ENCODE measurements at regions not wholly inside any gene's neighbourhood (a gene's known extent, or its start where the extent isn't known, plus 50 kb on each side); places are given as distances from the start of the nearest gene placed in this dataset.
A peak's percentile ranks its signal among the peaks of the same experiment; 100 is the strongest.
"Not testable (repeated sequence)": the region's sequence is repeated elsewhere in the genome, so short reads cannot be mapped to it uniquely, and the experiment has no call there.

DNA sequence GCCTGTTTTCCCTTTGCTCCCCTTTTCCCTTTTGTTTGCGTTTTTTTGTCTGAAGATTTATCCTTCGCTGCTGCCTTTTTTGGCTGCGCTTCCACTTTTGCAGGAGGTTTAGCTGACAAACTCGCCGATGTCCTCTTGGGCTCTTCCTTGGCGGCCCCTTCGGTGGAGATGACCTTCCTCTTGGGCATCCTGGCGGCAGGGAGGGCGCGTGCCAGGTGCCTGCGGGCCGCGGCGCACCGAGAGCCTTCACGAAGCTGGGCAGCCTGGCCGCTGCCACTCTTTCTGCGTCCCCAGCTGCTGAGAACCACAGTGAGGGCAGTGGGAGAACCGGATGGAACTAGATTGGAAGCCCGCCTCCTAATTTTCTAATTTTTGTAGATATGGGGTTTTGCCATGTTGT lies 197.1 kb upstream of the C2CD4B start:
- H3K4me3 ChIP-seq (ENCODE audit: low read depth, low read length), result no peak overlapping the region
- no peaks in the 10 kb centered on the region for H3K36me3 ChIP-seq (ENCODE audit: control insufficient read depth, insufficient read depth, low read length)
- ChIA-PET CTCF (interaction anchor here (1.3 kb wide), 1 partner anchor 23 kb away, joined by 5 read pairs; no protein-coding TSS in a partner anchor), POLR2A (no interaction called here)
- TF ChIP-seq, protein P1, sequence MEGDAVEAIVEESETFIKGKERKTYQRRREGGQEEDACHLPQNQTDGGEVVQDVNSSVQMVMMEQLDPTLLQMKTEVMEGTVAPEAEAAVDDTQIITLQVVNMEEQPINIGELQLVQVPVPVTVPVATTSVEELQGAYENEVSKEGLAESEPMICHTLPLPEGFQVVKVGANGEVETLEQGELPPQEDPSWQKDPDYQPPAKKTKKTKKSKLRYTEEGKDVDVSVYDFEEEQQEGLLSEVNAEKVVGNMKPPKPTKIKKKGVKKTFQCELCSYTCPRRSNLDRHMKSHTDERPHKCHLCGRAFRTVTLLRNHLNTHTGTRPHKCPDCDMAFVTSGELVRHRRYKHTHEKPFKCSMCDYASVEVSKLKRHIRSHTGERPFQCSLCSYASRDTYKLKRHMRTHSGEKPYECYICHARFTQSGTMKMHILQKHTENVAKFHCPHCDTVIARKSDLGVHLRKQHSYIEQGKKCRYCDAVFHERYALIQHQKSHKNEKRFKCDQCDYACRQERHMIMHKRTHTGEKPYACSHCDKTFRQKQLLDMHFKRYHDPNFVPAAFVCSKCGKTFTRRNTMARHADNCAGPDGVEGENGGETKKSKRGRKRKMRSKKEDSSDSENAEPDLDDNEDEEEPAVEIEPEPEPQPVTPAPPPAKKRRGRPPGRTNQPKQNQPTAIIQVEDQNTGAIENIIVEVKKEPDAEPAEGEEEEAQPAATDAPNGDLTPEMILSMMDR (IDR thresholded peaks at IDR 0.05; ENCODE audit: insufficient read depth, low read depth, low read length), result no peak
- H3K27me3 ChIP-seq (ENCODE audit: control insufficient read depth, insufficient read depth, low read length), result peaks cover 1% of the 10 kb centered on the region; the same call in 1 of the 2 replicates
- DNase-seq (ENCODE audit: low read depth), result no peak

DNA sequence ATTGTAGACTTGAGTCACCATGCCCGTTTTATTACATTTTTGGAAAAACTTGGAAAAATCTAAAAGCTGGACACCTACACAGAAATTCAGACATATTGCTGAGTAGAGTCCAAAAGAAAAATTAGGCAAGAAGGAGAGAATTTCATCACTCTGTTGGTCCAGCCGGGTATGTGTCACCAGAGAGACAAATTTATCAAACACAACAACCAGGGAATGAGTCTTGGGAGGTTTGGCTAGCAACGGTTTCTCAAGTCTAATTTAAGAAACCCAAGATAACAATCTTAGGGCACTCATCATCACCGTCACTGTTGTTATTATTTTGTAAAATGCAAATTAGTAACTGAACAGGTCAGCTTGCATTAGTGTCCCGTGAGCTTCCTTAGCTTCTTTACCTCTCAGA lies 197.5 kb upstream of the C2CD4B start:
- Histone ChIP-seq H3K36me3 (ENCODE audit: control insufficient read depth, insufficient read depth, low read length) (no peaks in the 10 kb centered on the region), H3K27me3 (ENCODE audit: control insufficient read depth, insufficient read depth, low read length) (peaks cover 1% of the 10 kb centered on the region; the same call in 1 of the 2 replicates), H3K4me3 (ENCODE audit: low read depth, low read length) (no peak overlapping the region)
- ChIA-PET CTCF (interaction anchor here (1.3 kb wide), 1 partner anchor 23 kb away, joined by 5 read pairs; no protein-coding TSS in a partner anchor), POLR2A (no interaction called here)
- DNase-seq (ENCODE audit: low read depth), result peak; percentile 39
- TF ChIP-seq, protein P1 (IDR thresholded peaks at IDR 0.05; ENCODE audit: insufficient read depth, low read depth, low read length), result no peak

DNA sequence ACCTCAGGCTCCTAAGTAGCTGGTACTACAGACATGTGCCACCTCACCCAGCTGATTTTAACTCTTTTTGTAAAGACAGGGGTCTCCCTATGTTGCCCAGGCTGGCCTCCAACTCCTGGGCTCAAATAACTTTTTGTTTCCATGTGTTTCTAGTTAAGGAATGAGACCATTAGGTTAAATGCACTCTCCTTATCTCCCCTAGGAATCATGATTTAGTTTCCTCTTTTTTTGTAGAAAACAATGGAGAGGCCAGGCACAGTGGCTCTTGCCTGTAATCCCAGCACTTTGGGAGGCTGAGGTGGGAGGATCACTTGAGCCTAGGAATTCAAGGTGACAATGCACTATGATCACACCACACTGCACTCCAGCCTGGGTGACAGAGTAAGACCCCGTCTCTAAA lies 198.8 kb upstream of the C2CD4B start:
- ChIA-PET CTCF (no interaction called here), POLR2A (no interaction called here)
- TF ChIP-seq, protein P1 (IDR thresholded peaks at IDR 0.05; ENCODE audit: insufficient read depth, low read depth, low read length), result no peak
- Histone ChIP-seq H3K4me3 (ENCODE audit: low read depth, low read length) (no peak overlapping the region), H3K27me3 (ENCODE audit: control insufficient read depth, insufficient read depth, low read length) (peaks cover 1% of the 10 kb centered on the region; the same call in 1 of the 2 replicates), H3K36me3 (ENCODE audit: control insufficient read depth, insufficient read depth, low read length) (no peaks in the 10 kb centered on the region)
- no peak for DNase-seq (ENCODE audit: low read depth)

DNA sequence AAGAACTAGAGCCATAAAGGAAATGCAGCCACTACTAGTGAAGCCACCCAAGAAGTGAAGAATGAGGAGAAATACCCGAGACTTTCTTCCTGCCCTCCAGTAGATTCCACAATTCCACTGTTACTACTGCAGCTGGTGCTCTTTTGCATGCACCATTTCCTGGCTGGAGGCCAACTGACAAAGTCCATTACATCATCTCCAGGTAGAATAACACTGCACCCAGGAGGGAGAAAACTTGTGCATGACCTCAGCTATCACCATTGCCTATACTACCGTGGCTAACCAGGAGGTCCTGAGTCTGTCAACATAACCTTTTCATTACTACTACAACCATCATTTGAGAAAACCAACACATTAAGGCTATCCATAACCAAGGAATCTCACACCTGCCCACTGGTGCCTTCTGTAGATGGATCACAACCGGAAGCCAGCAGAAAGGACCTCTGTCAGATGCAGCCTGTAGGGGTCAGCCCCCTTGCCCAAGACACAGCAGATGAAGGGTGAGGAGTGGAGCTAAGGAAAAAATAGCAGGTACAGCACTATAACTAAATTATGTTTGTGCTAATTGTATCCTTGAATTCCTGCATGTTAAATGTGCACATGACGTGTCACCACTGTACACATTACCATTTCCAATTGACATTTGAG lies 200.8 kb upstream of the C2CD4B start:
- POLR2A ChIA-PET, result no interaction called here
- Histone ChIP-seq H3K4me3 (ENCODE audit: low read depth, low read length) (no peak overlapping the region), H3K36me3 (ENCODE audit: control insufficient read depth, insufficient read depth, low read length) (no peaks in the 10 kb centered on the region), H3K27me3 (ENCODE audit: control insufficient read depth, insufficient read depth, low read length) (peaks cover 1% of the 10 kb centered on the region; the same call in 1 of the 2 replicates)
- no peak for DNase-seq (ENCODE audit: low read depth)
- CTCF ChIA-PET, result no interaction called here
- TF ChIP-seq, protein P1 (IDR thresholded peaks at IDR 0.05; ENCODE audit: insufficient read depth, low read depth, low read length), result no peak

DNA sequence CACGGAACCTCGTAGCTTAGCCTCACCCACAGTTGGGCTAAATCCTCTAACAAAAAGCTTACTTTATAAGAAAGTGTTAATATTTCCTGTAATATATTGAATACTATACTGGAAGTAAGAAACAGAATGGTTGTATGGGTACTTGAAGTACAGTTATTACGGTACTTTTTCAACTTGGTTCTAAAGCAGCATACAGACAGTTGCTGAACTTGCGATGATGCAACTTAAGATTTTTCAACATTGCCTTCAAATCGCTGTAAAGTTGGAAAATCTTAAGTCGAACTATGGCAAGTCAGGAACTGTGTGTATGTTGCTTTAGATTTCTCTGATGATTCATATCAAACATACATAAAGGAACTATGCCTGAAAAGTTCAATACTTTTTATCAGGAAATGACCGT lies 204.4 kb upstream of the C2CD4B start:
- no peak for DNase-seq (ENCODE audit: low read depth)
- CTCF ChIA-PET, result interaction anchor here (0.8 kb wide), 1 partner anchor 18 kb away, joined by 3 read pairs; no protein-coding TSS in a partner anchor
- POLR2A ChIA-PET, result no interaction called here
- Histone ChIP-seq H3K36me3 (ENCODE audit: control insufficient read depth, insufficient read depth, low read length) (no peaks in the 10 kb centered on the region), H3K4me3 (ENCODE audit: low read depth, low read length) (no peak overlapping the region), H3K27me3 (ENCODE audit: control insufficient read depth, insufficient read depth, low read length) (peaks cover 1% of the 10 kb centered on the region; the same call in 1 of the 2 replicates)
- TF ChIP-seq, protein P1 (IDR thresholded peaks at IDR 0.05; ENCODE audit: insufficient read depth, low read depth, low read length), result no peak

DNA sequence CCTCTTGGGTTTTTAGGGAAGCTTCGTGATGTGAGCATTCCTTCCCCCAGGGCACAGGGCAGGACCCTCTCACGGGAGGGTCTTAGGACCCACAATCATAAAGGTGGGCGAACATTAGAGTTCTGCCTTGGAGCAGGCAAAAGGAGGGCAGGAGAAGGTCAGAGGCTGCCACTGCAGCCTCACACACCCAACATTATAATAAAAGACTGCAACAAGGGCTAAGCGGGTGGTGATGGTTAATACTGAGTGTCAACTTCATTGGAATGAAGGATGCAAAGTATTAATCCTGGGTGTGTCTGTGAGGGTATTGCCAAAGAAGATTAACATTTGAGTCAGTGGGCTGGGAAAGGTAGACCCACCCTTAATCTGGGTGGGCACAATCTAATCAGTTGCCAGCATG lies 206.6 kb upstream of the C2CD4B start:
- H3K27me3 ChIP-seq (ENCODE audit: control insufficient read depth, insufficient read depth, low read length); H3K4me3 ChIP-seq (ENCODE audit: low read depth, low read length); H3K36me3 ChIP-seq (ENCODE audit: control insufficient read depth, insufficient read depth, low read length); POLR2A ChIA-PET; CTCF ChIA-PET; DNase-seq (ENCODE audit: low read depth): not testable (repeated sequence)
